Mesenteric fat pad (tissue), 1 donor: ENCODE measurements at regions not wholly inside any gene's neighbourhood (a gene's known extent, or its start where the extent isn't known, plus 50 kb on each side); places are given as distances from the start of the nearest gene placed in this dataset.

Source experiments
- DNase-seq: peaks from one replicate; pipeline ENCODE4 v3.0.0-alpha.2; 2020; ENCODE audit warnings: low spot score
- donor health status: DM: yes; HTN: yes; CAD: no.

DNA sequence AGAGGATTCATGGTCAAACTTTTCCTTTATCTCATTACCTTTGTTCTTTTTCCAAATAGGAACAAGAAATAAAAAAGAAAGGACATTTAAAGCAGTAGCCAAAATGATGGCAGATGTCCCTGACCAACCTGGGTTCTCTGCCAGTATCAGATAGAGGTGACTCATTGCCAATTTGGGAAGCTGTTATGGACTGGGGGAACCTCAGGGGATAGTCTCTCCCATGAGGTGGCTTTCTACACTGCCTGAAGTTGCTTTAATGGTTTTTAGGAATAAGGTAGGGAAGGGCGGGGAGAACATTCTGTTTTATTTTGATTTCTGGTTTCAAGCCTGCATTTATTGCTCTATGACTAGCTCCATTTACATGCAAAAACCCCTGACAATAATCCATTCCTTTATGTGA, 457.9 kb upstream of the TPK1 start:
- no peak for DNase-seq

DNA sequence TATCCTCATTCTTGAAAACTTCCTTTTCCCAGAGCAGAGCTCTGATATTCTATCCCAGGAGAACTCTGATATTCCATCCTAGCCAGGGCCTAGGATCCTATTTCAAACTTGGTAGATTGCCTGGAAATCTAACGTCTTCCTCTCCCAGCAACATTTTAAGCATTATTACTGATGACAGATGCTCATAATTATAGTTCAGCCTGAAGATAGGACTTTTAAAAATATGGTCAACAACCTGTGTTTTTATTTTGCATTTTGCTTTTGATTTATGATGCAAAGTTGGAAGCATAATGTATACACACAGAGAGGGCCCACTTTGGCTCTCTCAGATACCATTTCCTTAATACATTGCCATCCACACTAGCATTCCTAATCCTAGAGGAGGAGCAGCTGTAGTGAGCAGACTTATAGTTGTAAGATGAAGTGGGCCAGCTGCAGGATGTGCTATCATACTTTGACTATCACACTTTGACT, 457.4 kb upstream of the TPK1 start:
- no peak for DNase-seq

GRCh38 chr7:145289384-145289783, 453.5 kb upstream of the TPK1 start:
- DNase-seq, result no peak

DNA sequence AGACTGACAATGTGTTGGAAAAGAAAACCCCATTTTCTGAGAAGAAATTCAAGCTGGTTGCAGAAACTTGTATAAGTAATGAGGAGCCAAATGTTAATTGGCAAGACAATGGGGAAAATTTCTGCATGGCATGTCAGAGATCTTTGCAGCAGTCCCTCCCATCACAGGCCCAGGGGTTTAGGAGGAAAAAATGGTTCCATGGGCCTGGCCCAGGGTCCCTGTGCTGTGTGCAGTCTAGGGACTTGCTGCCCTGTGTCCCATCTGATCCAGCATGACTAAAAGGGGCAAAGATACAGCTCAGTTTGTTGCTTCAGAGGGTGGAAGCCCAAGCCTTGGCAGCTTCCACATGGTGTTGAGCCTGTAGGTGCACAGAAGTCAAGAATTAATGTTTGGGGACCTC, 440.3 kb upstream of the TPK1 start:
- DNase-seq, result no peak

DNA sequence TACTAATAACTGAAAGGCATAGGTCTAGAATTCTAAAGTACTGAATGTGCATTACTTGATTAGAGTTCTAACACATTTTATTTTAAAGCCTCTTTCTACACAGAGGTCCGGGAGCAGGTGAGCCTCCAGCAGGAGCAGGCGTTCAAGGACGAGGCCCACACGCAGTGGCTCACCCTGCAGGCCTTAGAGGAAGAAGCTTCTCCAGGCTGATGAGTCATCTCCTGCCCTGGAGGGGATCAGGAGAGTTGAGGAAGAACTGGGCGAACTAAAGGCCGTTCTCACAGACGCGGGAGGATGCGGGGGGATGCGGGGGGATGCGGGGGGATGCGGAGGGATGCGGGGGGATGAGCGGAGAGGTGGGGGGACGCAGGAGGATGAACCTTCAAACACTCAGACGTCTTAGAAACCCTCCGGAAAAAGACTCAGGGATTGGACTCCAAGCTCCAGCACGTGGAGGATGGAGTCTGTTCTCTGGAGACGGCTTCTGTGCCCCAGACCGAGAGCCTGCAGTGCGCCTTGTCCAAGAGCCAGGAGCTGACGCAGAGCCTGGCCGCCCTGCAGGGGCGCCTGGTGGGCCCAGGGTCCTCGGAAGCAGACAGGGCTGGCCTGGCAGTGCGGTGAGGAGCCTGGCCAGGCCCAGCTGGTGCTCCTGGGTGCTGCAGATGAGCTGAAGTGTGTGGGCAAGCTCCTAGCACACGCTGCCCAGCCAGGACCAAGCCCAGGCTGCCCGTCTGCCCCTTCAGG, 433.7 kb upstream of the TPK1 start:
- no peak for DNase-seq

DNA sequence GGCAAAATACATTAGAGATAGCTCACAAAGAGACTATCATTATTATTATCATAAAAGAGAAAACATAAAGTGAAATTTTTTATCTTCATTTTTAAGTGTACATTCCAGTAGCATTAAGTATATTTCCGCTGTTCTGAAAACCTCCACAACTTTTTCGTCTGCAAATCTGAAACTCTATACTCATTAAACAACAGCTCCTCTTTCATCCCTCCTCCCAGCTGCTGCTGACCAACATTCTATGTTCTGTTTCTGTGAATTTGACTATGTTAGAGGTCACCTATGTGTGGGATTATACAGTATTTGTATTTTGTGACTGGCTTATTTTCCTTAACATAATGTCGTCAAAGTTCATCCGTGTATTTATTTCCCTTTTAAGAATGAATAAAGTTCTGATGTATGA, 429.3 kb upstream of the TPK1 start:
- no peak for DNase-seq

DNA sequence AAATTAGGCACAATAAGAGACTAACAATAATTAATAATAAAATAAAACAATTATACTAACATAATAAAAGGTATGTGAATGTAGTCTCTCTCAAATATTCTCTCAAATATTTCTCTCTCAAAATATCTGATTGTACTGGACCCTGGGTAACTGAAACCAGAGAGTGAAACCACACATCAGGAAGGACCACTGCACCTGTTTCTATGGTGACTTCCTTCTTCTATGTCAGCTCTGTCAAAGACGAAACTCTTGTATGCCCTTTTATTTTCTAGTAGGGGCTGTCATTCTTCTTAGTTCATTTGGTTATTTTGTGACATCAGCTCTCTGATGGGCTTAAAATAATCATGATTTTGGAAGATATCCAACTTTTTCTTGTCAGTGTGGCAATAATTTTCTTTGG, 428.0 kb upstream of the TPK1 start:
- no peak for DNase-seq

GRCh38 chr7:145252031-145252430, 416.2 kb upstream of the TPK1 start:
- no peak for DNase-seq

DNA sequence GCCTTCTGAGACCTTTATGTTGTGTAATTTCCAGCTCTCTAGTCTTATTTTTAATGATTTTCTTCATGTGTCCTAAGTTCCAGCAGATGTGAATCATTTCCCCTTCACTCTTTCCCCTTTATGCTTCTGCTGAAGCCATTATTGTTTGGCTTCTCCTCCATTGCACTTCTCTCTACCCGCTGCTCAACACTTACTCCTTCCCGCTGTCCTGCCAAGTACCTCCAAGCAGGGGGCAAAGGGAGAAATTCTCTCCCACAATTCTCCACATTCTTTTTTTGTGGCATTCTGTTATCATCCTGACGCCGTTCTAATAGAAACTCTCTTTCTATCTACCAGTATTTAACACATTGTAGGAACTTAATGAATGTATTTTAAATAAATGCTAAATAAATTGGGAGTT, 388.9 kb upstream of the TPK1 start:
- DNase-seq, result no peak

GRCh38 chr7:145219461-145219860, 383.6 kb upstream of the TPK1 start:
- no peak for DNase-seq

DNA sequence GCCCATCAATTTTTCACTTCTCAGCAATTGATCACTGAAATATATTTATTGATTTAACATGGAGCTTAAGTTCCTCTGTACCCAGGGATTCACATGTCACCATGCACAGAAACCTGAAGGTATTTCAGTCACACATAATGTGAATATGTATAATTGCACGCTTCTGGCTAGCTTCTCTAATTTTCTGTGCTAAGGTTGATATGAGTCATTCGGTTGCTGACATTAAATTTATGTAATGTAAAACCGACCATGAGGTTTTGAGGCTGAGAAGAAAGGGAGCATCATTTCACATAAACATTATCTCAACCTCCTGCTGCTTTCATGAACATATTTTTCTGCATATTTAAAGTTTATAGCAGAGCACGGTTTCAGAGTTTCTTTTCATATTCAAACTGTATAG, 381.0 kb upstream of the TPK1 start:
- no peak for DNase-seq

- DNase-seq, result no peak
Measured at GRCh38 chr7:145212050-145212449, 376.2 kb upstream of the TPK1 start.

GRCh38 chr7:145211211-145211610, 375.4 kb upstream of the TPK1 start:
- no peak for DNase-seq

DNA sequence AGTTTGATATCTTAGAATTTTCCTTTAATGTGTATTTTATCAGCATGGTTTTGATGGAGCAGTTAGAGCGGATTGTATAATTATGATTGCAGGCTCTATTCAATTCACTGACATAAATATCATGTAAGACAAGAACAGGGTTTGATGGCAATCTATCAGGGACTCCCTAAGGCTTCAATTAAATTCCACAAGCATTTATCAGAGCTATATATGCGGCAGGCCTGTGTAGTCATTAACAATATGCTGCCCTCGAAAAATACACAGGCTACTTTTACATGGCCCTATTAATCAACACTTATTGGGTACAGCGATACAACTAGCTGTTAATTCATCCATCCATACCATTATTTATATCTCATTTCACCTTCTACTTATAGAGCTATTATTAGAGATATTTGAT, 358.1 kb upstream of the TPK1 start:
- DNase-seq, result no peak

DNA sequence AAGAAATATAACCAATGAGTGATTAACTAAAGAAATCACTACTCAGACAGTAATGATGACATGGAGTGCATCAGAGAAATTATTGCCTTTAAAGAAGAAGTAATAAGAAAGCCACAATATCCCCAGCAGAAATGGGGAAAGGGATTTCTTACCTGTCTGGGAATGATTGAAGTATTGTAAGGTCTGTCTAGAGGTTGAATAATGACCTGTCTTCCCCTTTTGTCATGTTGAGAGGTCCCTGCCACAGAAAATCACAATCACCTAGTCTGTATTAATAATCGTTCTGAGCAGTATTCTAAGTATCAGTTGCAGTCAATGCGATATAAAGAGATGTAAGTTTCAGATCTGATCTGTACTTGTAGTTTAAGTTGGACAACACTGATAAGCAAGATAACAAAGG, 349.1 kb upstream of the TPK1 start:
- no peak for DNase-seq

- DNase-seq, result no peak
Measured at GRCh38 chr7:145183069-145183468, 347.2 kb upstream of the TPK1 start.

DNA sequence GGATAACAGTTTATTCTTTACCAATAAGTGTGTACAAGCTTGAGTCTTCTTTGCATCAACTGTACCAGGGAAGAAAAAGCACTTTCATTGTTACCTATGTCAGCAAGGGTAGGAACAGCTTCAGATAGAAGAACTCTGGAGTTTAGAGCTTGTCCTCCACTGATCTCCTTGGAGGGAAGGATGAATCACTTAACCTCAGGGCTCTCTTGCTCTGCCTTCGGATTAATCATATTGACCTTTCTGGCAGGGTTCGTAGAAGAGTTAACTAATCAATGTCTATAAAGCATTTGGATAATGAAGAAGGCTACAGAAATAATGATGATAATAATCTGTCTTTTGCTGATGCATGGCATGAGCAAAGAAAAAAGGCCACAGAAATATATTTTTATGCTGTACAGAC, 339.5 kb upstream of the TPK1 start:
- no peak for DNase-seq

GRCh38 chr7:145169908-145170307, 334.1 kb upstream of the TPK1 start:
- no peak for DNase-seq

- DNase-seq, result no peak
Measured at GRCh38 chr7:145168879-145169278, 333.0 kb upstream of the TPK1 start.

GRCh38 chr7:145168427-145168826, 332.6 kb upstream of the TPK1 start:
- DNase-seq, result no peak

DNA sequence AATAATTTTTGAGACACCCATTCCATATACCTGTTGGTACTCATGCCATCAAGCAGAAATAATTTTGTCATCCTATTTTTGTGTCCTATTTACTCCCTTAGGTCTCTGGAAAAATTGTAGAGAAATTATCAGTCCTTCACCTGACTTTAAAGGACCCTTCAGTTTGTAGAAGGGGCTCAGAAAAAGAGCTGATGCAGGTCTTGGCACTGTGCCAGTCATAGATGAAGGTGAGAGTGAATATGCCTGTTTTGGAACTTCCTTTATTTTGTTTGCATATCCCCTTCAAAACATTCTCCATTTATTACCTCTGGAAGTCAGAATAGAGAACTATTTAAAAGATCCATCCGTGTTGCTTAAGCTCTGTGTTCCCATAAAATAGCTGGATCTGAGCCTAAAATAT, 321.0 kb upstream of the TPK1 start:
- DNase-seq, result no peak

DNA sequence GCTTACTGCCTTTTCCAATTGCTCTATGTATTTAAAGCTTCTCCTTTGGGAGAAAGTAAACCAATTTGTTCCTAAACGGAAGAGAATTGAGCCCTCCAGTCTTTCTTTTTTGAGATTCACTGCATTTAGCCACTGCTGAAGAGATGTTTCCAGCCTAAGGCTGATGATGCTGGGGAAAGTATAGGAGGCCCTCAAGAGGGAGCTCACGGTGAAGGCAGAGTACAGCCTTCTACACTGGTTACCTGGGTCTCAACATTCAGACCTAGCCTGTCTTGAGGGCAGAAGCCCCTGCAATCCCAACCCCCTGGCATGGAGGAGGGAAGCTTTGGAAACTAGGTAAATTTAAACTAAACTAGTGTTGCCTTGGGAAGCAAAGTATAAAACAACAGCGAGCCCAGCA, 316.7 kb upstream of the TPK1 start:
- no peak for DNase-seq

DNA sequence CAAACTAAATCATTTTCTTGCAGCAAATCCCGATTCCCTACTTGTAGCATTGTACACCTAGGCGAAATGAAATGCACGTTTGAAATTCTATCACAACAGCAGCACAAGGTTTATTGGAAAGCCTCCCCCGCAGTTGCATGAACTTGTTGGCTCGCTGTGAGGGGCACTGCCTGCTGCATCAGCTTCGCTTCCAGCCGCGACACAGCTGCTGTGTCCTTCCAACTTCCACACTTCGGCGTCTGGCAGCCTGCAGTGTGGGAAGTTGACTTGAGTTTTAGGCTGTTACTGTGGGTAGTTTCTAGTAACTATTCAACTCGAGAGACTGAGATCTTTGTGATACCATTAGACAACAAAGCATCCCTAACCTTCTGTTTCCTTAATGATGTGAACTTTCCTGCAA, 315.8 kb upstream of the TPK1 start:
- DNase-seq, result no peak

- DNase-seq, result no peak
Measured at GRCh38 chr7:145147865-145148264, 312.0 kb upstream of the TPK1 start.
